GM06990 (cell line): ENCODE measurements at regions not wholly inside any gene's neighbourhood (a gene's known extent, or its start where the extent isn't known, plus 50 kb on each side); places are given as distances from the start of the nearest gene placed in this dataset.

Experiments
- DNase-seq: peaks from one replicate; pipeline ENCODE4 v3.0.0-alpha.2; 2011; ENCODE audit not compliant: insufficient read length; ENCODE audit errors: extremely low read depth
- H3K27me3 ChIP-seq: replicated peaks from 2 replicates; pipeline ENCODE4 v1.6.0; 2011; ENCODE audit warnings: low read length; ENCODE audit not compliant: control insufficient read depth, insufficient read depth
- H3K36me3 ChIP-seq: 2 replicates; pipeline ENCODE4 v1.5.1; 2011; ENCODE audit warnings: low read length; ENCODE audit not compliant: control insufficient read depth, insufficient read depth
- H3K4me3 ChIP-seq: replicated peaks from 2 replicates; pipeline ENCODE4 v1.5.1; 2011; ENCODE audit warnings: low read depth, mild to moderate bottlenecking, control low read depth, low read length
- TF ChIP-seq, protein P1 (sequence below): IDR thresholded peaks from 2 replicates; pipeline ENCODE4 v1.5.1; 2011; ENCODE audit warnings: low read length, control low read depth, mild to moderate bottlenecking, inconsistent platforms; ENCODE audit not compliant: insufficient read depth, poor library complexity, severe bottlenecking

DNA sequence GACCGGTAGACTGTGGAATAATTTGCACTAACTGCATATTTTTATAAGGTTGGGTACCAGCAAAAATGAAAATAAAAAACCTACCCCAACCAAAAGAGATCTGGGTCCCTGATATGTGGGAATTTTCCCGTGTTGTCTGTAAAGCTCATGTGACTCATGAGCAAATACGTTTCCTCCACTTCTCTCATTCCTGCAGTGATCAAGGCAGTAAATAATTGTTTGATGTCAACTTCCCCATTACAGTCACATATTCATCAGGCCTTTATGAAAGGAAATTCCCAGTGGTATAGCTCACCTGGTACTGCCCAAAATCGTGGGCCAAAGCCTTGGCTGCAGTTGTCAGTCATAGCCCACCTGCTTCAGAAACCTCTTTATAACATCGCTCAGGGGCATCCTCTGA, 166.0 kb upstream of the ANK3 start:
- TF ChIP-seq, protein P1, sequence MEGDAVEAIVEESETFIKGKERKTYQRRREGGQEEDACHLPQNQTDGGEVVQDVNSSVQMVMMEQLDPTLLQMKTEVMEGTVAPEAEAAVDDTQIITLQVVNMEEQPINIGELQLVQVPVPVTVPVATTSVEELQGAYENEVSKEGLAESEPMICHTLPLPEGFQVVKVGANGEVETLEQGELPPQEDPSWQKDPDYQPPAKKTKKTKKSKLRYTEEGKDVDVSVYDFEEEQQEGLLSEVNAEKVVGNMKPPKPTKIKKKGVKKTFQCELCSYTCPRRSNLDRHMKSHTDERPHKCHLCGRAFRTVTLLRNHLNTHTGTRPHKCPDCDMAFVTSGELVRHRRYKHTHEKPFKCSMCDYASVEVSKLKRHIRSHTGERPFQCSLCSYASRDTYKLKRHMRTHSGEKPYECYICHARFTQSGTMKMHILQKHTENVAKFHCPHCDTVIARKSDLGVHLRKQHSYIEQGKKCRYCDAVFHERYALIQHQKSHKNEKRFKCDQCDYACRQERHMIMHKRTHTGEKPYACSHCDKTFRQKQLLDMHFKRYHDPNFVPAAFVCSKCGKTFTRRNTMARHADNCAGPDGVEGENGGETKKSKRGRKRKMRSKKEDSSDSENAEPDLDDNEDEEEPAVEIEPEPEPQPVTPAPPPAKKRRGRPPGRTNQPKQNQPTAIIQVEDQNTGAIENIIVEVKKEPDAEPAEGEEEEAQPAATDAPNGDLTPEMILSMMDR, result no peak
- Histone ChIP-seq H3K27me3 (no peaks in the 10 kb centered on the region), H3K36me3 (no peaks in the 10 kb centered on the region), H3K4me3 (no peak overlapping the region)
- no peak for DNase-seq

DNA sequence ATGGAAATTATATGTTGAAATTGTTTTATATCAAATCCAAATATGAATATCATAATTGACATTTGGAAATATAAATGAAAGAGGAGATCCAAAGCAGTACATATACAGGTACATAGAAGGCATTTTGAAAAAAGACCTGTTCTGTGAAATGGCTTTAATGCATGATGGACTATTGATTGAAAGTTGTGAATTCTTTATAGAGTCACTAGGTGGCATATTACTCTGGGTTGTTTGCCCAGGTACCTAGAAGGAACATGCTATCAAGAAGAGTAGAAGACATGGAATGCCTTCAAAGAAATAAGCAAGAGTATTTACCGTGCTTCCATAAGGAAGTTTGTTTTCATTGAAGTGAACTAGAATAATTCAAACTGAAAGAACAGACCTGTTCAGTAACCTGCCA, 160.0 kb upstream of the ANK3 start:
- Histone ChIP-seq H3K36me3 (no peaks in the 10 kb centered on the region), H3K27me3 (no peaks in the 10 kb centered on the region), H3K4me3 (no peak overlapping the region)
- TF ChIP-seq, protein P1, result peak; percentile 41
- no peak for DNase-seq

DNA sequence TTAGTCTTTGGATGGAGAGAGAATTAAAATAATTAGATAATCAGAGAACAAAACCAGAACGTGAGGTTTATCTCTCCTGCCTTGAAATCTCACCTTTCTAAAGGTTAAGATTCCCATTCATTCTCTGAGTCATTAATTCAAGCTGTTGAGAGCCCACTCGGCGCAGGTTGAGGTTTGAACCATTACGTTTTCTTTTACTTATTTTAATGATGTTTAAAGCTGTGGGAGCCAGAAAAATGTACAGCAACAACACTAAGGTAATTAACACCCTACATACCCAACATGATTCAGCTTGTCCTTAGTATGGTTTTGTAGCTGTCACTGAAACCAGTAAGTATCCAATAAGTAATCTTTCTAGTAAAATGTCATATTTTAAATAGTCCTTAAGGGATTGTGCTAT, 153.0 kb upstream of the ANK3 start:
- H3K4me3 ChIP-seq, result no peak overlapping the region
- H3K36me3 ChIP-seq, result no peaks in the 10 kb centered on the region
- TF ChIP-seq, protein P1, result no peak
- no peaks in the 10 kb centered on the region for H3K27me3 ChIP-seq
- no peak for DNase-seq

DNA sequence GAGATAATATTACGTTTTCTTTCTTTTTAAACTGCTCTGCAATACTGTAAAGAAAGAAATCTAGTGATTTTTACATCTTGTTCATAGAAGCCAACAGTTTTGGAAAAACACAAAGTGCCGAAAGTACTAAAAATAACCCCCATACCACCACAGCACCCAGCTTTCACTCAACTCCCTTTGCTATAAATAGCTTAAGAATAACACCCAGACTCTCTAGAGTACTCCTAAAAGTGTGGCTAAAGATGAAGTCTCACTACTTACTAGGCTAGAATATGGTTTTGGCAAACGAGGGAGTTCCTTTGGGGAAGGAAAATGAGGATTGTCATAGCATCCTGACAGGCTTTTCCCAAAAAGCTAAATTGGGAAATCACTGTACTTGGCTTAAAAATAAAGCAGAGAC, 151.8 kb upstream of the ANK3 start:
- DNase-seq, result no peak

DNA sequence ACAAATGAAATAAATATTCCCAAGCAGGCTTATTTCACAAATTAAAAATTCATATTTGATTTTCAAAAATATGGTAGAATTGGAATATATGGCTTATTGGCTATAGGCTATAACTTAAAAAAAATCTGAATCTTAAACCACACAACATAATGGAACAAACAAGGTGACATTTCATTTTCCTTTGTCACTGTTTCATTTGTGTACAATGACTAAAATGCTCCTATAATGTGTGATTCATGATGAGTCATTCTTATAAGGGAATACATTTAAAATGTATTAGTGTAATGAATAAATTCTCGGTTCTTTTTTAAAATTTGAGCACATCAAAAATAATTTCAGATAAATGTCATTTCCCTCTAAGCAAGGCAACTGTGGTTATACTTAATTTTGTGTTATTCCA, 148.0 kb upstream of the ANK3 start:
- no peak for DNase-seq
- Histone ChIP-seq H3K36me3 (no peaks in the 10 kb centered on the region), H3K4me3 (no peak overlapping the region), H3K27me3 (no peaks in the 10 kb centered on the region)
- TF ChIP-seq, protein P1, result no peak

More for the DNA sequence above, 151.8 kb upstream of the ANK3 start:
- H3K27me3 ChIP-seq, result no peaks in the 10 kb centered on the region
- H3K4me3 ChIP-seq, result no peak overlapping the region
- no peaks in the 10 kb centered on the region for H3K36me3 ChIP-seq
- TF ChIP-seq, protein P1, result no peak

DNA sequence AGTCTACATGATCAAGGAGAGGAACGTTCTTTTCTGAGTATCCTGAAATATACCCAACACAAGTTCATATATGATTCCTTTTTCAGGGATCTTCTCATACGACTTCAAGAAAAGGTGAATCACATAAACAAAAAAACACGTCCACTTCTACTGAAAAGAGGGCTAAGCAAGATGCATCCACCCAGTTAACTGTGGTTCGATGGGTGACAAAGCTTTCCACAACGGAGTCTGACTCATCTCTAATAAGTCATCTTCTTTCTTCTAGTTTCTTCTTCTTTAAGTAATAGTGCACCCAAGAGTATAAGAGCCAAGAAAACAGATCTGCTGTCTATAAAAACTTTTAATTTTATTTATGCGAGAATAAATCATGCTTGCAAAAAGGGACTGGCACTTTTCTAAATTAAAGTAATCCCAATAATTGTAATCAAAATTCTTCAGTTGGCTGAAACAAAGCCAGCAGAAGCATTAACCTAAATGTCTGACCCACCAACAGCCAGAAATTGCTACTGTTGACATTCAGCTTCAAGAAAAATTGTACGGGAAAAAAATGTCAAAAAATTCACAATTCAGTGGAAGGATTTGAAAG, 146.9 kb upstream of the ANK3 start:
- H3K4me3 ChIP-seq, result no peak overlapping the region
- DNase-seq, result no peak

More for the DNA sequence above, 146.9 kb upstream of the ANK3 start:
- TF ChIP-seq, protein P1, result no peak
- Histone ChIP-seq H3K27me3 (no peaks in the 10 kb centered on the region), H3K36me3 (no peaks in the 10 kb centered on the region)
